Gastroesophageal sphincter (tissue), 4 donors: ENCODE measurements at regions not wholly inside any gene's neighbourhood (a gene's known extent, or its start where the extent isn't known, plus 50 kb on each side); places are given as distances from the start of the nearest gene placed in this dataset.

Experiments
- ATAC-seq: fragments of 150-250 bp; one replicate; pipeline ENCODE4 v1.9.1; 2016; ENCODE audit warnings: mild to moderate bottlenecking, moderate library complexity
- H3K27ac ChIP-seq, 4 donors: fragments of 200-600 bp; sonication (generic) in 3 of 4; 1 replicate in 3 of 4; 2 replicates in 1 of 4; pipeline ENCODE4 v1.5.1; 2016 to 2019
- H3K27me3 ChIP-seq: fragments of 200-600 bp; sonication (generic); one replicate; pipeline ENCODE4 v1.5.1; 2019
- H3K36me3 ChIP-seq, 2 donors: fragments of 200-600 bp; sonication (generic); one replicate each; pipeline ENCODE4 v1.5.1; 2019; ENCODE audit warnings: control low read depth in 1 of 2
- H3K4me1 ChIP-seq, 3 donors: fragments of 200-600 bp; sonication (generic); 1 replicate in 2 of 3; 2 replicates in 1 of 3; pipeline ENCODE4 v1.5.1; 2016 to 2019; ENCODE audit warnings: control low read depth in 2 of 3
- H3K4me3 ChIP-seq, 2 donors: fragments of 200-600 bp; sonication (generic); one replicate each; pipeline ENCODE4 v1.5.1; 2019; ENCODE audit warnings: mild to moderate bottlenecking in 1 of 2, moderate library complexity in 1 of 2
- H3K9me3 ChIP-seq, 3 donors: fragments of 200-600 bp; sonication (generic); one replicate each; pipeline ENCODE4 v1.5.1; 2017 to 2019; ENCODE audit warnings: control low read depth in 2 of 3
- EP300 ChIP-seq: sonication (generic); formaldehyde crosslinking; IDR thresholded peaks from one replicate; pipeline ENCODE4 v1.6.1; 2017; ENCODE audit warnings: antibody characterized with exemption, mild to moderate bottlenecking
- POLR2A ChIP-seq, 2 donors: fragments of 450-650 bp; IDR thresholded peaks; one replicate each; pipeline ENCODE4 v1.6.1; 2017; ENCODE audit warnings: antibody characterized with exemption in 2 of 2, mild to moderate bottlenecking in 2 of 2, moderate library complexity in 1 of 2
- POLR2AphosphoS5 ChIP-seq: sonication (generic); formaldehyde crosslinking; IDR thresholded peaks from one replicate; pipeline ENCODE4 v1.6.1; 2017; ENCODE audit warnings: antibody characterized with exemption
- WGBS, 2 donors: methylation state at CpG; one replicate each; pipeline ENCODE4 v1.1.5; 2018; ENCODE audit warnings: low coverage in 1 of 2; 5-methylcytosine and 5-hydroxymethylcytosine counted together
- TF ChIP-seq, protein P1 (sequence below), 4 experiments: fragments of 200-600 bp in 2 of 4; fragments of 450-650 bp in 2 of 4; sonication (generic) in 1 of 4; IDR thresholded peaks; one replicate each; pipeline ENCODE4 v1.5.1; 2017 to 2019; ENCODE audit warnings: antibody characterized with exemption in 4 of 4, mild to moderate bottlenecking in 2 of 4, moderate library complexity in 2 of 4

DNA sequence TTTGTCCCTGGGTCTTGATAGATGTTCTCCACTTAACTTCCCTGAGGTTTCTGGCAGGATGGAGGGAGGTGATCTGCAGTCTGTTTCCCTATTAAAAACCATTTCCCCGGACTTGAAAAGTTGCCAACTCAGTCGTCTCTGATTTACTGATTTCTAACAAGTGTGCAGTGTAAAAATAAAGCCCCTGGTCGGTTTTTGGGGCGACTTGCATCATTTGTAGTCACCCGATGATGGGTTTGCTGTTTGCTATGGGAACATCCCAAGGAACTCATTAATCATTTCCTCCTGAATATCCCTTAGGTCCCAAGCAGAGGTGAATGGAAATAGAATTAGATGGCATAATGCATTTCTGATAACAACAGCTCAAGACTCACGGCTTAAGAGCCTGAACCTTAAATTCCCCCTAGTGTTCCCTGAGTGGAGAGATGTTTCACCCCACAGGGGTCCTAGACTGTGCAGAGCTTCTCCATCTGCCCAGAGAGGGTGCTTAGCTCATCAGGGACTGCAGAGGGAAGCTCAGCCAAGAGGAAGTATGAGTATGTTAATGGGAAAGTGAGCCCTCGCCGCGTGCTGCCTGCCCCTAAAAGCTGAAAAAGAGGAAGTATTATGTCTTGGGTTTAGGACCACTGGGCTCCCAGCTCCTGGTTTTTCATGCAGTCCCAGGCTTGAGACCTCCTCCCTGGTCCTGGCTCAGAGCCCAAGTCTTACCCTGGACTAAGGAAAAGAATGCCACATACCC lies 115.1 kb upstream of the DAP start:
- H3K27ac ChIP-seq, result no peak overlapping the region
- peaks cover 19% of the 10 kb centered on the region for H3K27me3 ChIP-seq
- H3K4me1 ChIP-seq, result no peaks in the 10 kb centered on the region
- 16 to 21% methylated on average over 5 to 6 of the region's 9 CpGs for WGBS, 2 donors
- TF ChIP-seq, protein P1, sequence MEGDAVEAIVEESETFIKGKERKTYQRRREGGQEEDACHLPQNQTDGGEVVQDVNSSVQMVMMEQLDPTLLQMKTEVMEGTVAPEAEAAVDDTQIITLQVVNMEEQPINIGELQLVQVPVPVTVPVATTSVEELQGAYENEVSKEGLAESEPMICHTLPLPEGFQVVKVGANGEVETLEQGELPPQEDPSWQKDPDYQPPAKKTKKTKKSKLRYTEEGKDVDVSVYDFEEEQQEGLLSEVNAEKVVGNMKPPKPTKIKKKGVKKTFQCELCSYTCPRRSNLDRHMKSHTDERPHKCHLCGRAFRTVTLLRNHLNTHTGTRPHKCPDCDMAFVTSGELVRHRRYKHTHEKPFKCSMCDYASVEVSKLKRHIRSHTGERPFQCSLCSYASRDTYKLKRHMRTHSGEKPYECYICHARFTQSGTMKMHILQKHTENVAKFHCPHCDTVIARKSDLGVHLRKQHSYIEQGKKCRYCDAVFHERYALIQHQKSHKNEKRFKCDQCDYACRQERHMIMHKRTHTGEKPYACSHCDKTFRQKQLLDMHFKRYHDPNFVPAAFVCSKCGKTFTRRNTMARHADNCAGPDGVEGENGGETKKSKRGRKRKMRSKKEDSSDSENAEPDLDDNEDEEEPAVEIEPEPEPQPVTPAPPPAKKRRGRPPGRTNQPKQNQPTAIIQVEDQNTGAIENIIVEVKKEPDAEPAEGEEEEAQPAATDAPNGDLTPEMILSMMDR (IDR thresholded peaks at IDR 0.05), result no peak
- TF ChIP-seq POLR2AphosphoS5 (no peak), POLR2A (IDR thresholded peaks at IDR 0.05) (no peak), EP300 (no peak)
- no peaks in the 10 kb centered on the region for H3K36me3 ChIP-seq
- no peak overlapping the region for H3K4me3 ChIP-seq
- H3K9me3 ChIP-seq, result no peaks in the 10 kb centered on the region
- ATAC-seq, result no peak

DNA sequence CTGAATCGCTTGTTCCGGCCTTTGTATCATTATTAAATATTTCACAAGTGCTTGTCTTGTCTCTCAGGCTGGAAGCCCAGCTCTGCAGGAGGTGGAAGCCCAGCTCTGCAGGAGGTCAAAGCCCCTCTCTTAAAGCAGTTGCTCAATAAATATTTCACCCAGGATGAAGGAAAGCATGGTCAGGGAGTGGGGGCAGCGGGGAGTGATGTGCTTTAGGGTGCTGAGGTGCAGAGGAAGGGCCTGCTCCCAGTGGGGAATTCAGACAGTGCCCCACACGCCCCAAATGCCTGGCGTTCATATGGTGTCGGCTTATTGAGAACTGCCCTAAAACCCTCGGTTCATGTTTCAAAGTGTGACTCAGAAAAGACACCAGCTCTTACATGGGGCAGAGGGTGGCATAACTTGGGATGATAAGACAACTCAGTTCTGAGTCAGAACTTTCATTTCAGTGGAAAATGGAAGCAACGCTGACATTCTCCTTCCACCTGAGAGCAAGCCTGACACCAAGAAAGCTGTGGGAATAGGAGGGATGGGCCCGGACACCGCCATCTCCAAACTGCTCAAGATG lies 114.3 kb upstream of the DAP start:
- Histone ChIP-seq H3K36me3 (no peaks in the 10 kb centered on the region), H3K27me3 (peaks cover 23% of the 10 kb centered on the region), H3K4me1 (no peaks in the 10 kb centered on the region), H3K9me3 (no peaks in the 10 kb centered on the region), H3K4me3 (no peak overlapping the region), H3K27ac (no peak overlapping the region)
- no peak for ATAC-seq
- 84 to 85% methylated on average over 5 to 10 of the region's 10 CpGs for WGBS, 2 donors
- TF ChIP-seq POLR2AphosphoS5 (no peak), EP300 (no peak), POLR2A (IDR thresholded peaks at IDR 0.05) (no peak)
- TF ChIP-seq, protein P1 (IDR thresholded peaks at IDR 0.05), result no peak

DNA sequence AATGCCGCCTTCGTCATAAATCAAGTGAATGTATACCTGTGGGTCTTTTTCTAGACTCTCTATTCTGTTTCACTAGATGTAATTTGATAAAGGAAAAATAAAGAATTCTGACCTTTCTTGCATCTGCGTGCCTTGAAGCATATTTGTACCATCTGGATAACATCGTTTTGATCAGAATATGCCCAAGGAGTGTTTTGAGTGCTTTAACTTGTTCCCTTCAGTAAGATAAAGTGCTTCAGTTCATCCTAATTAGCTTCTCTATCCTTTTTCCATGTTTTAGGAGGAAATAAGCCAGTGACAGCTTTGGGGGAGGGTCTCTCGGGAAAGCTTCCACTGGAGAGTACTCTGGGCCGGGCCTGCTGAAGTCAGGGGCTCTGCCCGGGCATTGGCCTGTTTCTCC lies 113.5 kb upstream of the DAP start:
- H3K36me3 ChIP-seq, result no peaks in the 10 kb centered on the region
- H3K27ac ChIP-seq, result no peak overlapping the region
- no peaks in the 10 kb centered on the region for H3K4me1 ChIP-seq
- WGBS, 2 donors, result 59 to 73% methylated on average over 7 of the region's 7 CpGs
- H3K9me3 ChIP-seq, result no peaks in the 10 kb centered on the region
- TF ChIP-seq, protein P1 (IDR thresholded peaks at IDR 0.05), result no peak
- TF ChIP-seq POLR2AphosphoS5, result no peak
- no peak for TF ChIP-seq EP300
- no peak for TF ChIP-seq POLR2A (IDR thresholded peaks at IDR 0.05)
- H3K27me3 ChIP-seq, result peaks cover 23% of the 10 kb centered on the region
- H3K4me3 ChIP-seq, result no peak overlapping the region
- ATAC-seq, result no peak

DNA sequence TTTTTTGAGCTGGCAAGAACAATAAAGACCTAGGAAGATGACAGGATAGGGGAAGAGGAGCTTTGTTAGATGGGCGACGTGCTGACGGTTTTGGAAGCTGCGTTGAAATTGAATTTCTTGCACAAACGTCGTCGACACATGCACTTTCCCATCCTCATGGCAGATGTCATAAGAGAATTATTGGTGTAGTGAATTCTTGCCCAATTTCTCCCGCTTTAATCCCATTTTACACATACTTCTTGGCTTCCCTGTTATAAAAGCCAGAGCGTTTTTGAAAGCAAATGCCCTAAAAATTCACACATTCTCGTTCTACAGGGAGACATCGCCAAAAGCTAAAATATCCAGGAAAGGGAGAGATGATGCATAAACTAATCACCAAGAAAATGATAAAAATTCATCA lies 109.8 kb upstream of the DAP start:
- no peak for TF ChIP-seq POLR2AphosphoS5
- no peak for TF ChIP-seq POLR2A (IDR thresholded peaks at IDR 0.05)
- TF ChIP-seq, protein P1 (IDR thresholded peaks at IDR 0.05), result no peak
- TF ChIP-seq EP300, result no peak
- Histone ChIP-seq H3K4me3 (no peak overlapping the region), H3K36me3 (no peaks in the 10 kb centered on the region), H3K27me3 (peaks cover 24% of the 10 kb centered on the region), H3K4me1 (no peaks in the 10 kb centered on the region), H3K9me3 (no peaks in the 10 kb centered on the region), H3K27ac (no peak overlapping the region)
- no peak for ATAC-seq
- 52 to 62% methylated on average over 4 to 11 of the region's 11 CpGs for WGBS, 2 donors

DNA sequence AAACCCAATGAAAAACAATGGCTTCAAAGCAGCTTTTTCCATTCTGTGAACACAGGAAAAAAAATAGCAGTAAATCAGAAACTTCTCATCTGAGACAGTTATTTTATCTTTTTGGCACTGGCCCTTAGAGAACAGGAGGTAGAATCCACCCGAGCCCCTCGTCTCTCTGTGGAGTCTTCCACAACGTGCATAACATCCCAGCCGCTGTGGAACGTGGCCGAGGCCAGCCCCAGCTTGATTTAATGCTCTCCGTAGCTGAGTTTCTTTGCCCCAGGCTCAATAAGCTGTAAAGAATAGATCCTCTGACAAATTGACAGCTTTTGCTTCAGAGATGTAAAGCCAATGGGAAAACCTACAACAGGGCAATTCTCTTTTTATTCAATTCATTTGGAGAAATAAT lies 107.9 kb upstream of the DAP start:
- ATAC-seq, result no peak
- H3K36me3 ChIP-seq, result no peaks in the 10 kb centered on the region
- H3K4me3 ChIP-seq, result no peak overlapping the region
- H3K27me3 ChIP-seq, result peaks cover 14% of the 10 kb centered on the region
- TF ChIP-seq, protein P1 (IDR thresholded peaks at IDR 0.05), result no peak
- TF ChIP-seq EP300 (no peak), POLR2AphosphoS5 (no peak), POLR2A (IDR thresholded peaks at IDR 0.05) (no peak)
- H3K27ac ChIP-seq, result no peak overlapping the region
- 38 to 49% methylated on average over 5 to 6 of the region's 7 CpGs for WGBS, 2 donors
- H3K4me1 ChIP-seq, result no peaks in the 10 kb centered on the region
- H3K9me3 ChIP-seq, result no peaks in the 10 kb centered on the region
